HCT116 (cell line): ENCODE measurements at regions not wholly inside any gene's neighbourhood (a gene's known extent, or its start where the extent isn't known, plus 50 kb on each side); places are given as distances from the start of the nearest gene placed in this dataset.

ENCODE experiments used
- ATAC-seq: fragments of 200-7000 bp; cut with Tn5 transposase; 2 replicates; pipeline ENCODE4 v1.9.1; 2020; ENCODE audit warnings: mild to moderate bottlenecking, moderate library complexity
- BruUV-seq: library from RNA; stranded (reverse); fragments of 400-500 nt; replicated peaks from 2 replicates; lab custom pipeline; 2021; lab: Mats Ljungman, UMichigan
- CTCF ChIA-PET: fragments of 300-600 bp; sonication (Branson Sonifier 250); formaldehyde crosslinking; loops from one replicate; lab custom pipeline; 2021; ENCODE audit warnings: antibody characterized with exemption; lab: Charles Lee
- POLR2A ChIA-PET: fragments of 300-600, 350-600 bp; sonication (Branson Sonifier 250); formaldehyde crosslinking; loops from one replicate; lab custom pipeline; 2021; ENCODE audit warnings: antibody characterized with exemption; lab: Charles Lee
- RAD21 ChIA-PET, 2 experiments: fragments of 300-600 bp; sonication (Branson Sonifier 250); formaldehyde crosslinking; loops; one replicate each; lab custom pipeline; 2023; ENCODE audit warnings: low total read pairs in 2 of 2; ENCODE audit not compliant: uncharacterized antibody in 2 of 2, unreplicated experiment in 2 of 2, low non-redundant PET in 1 of 2; lab: Charles Lee
- DNase-seq: peaks from one replicate; pipeline ENCODE4 v3.0.0-alpha.2; 2010; ENCODE audit warnings: low read depth, low spot score
- H2AFZ ChIP-seq: fragments of 200-600 bp; shearing (Covaris generic), sonication (generic); 2 replicates; pipeline ENCODE4 v1.6.1; 2017; ENCODE audit warnings: low read depth, mixed run types, mixed read lengths, antibody characterized with exemption, low read length; ENCODE audit not compliant: poor library complexity, severe bottlenecking
- H3K27ac ChIP-seq: 2 replicates; pipeline ENCODE4 v1.5.1; 2012; ENCODE audit warnings: low read depth, low read length
- H3K27me3 ChIP-seq: fragments of 200-600 bp; sonication (generic); 2 replicates; pipeline ENCODE4 v1.6.1; 2016; ENCODE audit warnings: mixed run types, low read length, mixed read lengths; ENCODE audit not compliant: insufficient read depth
- H3K36me3 ChIP-seq, 2 experiments: fragments of 200-500 bp in 1 of 2; fragments of 200-600 bp in 1 of 2; sonication (Bioruptor generic) in 1 of 2; sonication (generic) in 1 of 2; 2 replicates each; pipeline versions ENCODE4 v1.5.1 to v1.6.1; 2014 to 2016; ENCODE audit warnings: low read length in 2 of 2, inconsistent platforms in 1 of 2, mixed read lengths in 1 of 2, mixed run types in 1 of 2; ENCODE audit not compliant: insufficient read depth in 2 of 2, control insufficient read depth in 1 of 2
- H3K4me1 ChIP-seq, 2 experiments: fragments of 200-600 bp in 1 of 2; sonication (generic) in 1 of 2; 2 replicates each; pipeline versions ENCODE4 v1.5.1 to v1.6.1; 2012 to 2017; ENCODE audit warnings: low read length in 2 of 2, inconsistent platforms in 1 of 2, mild to moderate bottlenecking in 1 of 2, mixed read lengths in 1 of 2, mixed run types in 1 of 2, moderate library complexity in 1 of 2; ENCODE audit not compliant: insufficient read depth in 2 of 2, control insufficient read depth in 1 of 2
- H3K4me2 ChIP-seq: fragments of 200-600 bp; sonication (generic); 2 replicates; pipeline ENCODE4 v1.6.1; 2017; ENCODE audit warnings: mixed run types, low read length, mixed read lengths
- H3K4me3 ChIP-seq, 2 experiments: fragments of 200-600 bp in 1 of 2; sonication (generic) in 1 of 2; replicated peaks in 1 of 2; 2 replicates each; pipeline ENCODE4 v1.5.1; 2011 to 2016; ENCODE audit warnings: low read length in 2 of 2, control low read depth in 1 of 2, low read depth in 1 of 2, mild to moderate bottlenecking in 1 of 2, mixed read lengths in 1 of 2, mixed run types in 1 of 2
- H3K79me2 ChIP-seq: fragments of 200-600 bp; sonication (generic); 2 replicates; pipeline ENCODE4 v1.6.1; 2017; ENCODE audit warnings: mild to moderate bottlenecking, mixed run types, low read length, moderate library complexity, mixed read lengths; ENCODE audit not compliant: insufficient read depth
- H3K9ac ChIP-seq: fragments of 200-600 bp; sonication (generic); 2 replicates; pipeline ENCODE4 v1.6.1; 2016; ENCODE audit warnings: low read length, mixed read lengths
- H3K9me2 ChIP-seq: fragments of 200-600 bp; sonication (generic), shearing (Covaris generic); 2 replicates; pipeline ENCODE4 v1.6.1; 2017; ENCODE audit warnings: mixed run types, mild to moderate bottlenecking, moderate library complexity; ENCODE audit not compliant: insufficient read depth
- H3K9me3 ChIP-seq, 2 experiments: fragments of 200-500 bp in 1 of 2; fragments of 200-600 bp in 1 of 2; sonication (Bioruptor generic) in 1 of 2; sonication (generic) in 1 of 2; 2 replicates each; pipeline ENCODE4 v1.6.1; 2014 to 2017; ENCODE audit warnings: low read length in 2 of 2, mixed read lengths in 2 of 2, inconsistent platforms in 1 of 2, low read depth in 1 of 2, mild to moderate bottlenecking in 1 of 2, mixed run types in 1 of 2, moderate library complexity in 1 of 2; ENCODE audit not compliant: control insufficient read depth in 1 of 2, insufficient read depth in 1 of 2
- H4K20me1 ChIP-seq: fragments of 200-600 bp; sonication (generic), shearing (Covaris generic); 2 replicates; pipeline ENCODE4 v1.6.1; 2017; ENCODE audit warnings: mixed run types, mild to moderate bottlenecking, moderate library complexity; ENCODE audit not compliant: insufficient read depth
- CBX3 ChIP-seq: IDR thresholded peaks from 2 replicates; pipeline ENCODE4 v1.6.1; 2012; ENCODE audit warnings: low read depth
- FOSL1 ChIP-seq: IDR thresholded peaks from 2 replicates; pipeline ENCODE4 v1.6.1; 2012; ENCODE audit warnings: low read depth
- JUND ChIP-seq: IDR thresholded peaks from 2 replicates; pipeline ENCODE4 v1.6.1; 2012
- POLR2AphosphoS5 ChIP-seq: IDR thresholded peaks from 2 replicates; pipeline ENCODE4 v1.6.1; 2011; ENCODE audit warnings: mild to moderate bottlenecking, low read depth, low read length, moderate library complexity
- SIN3A ChIP-seq: IDR thresholded peaks from 2 replicates; pipeline ENCODE4 v1.6.1; 2012; ENCODE audit warnings: low read depth
- SP1 ChIP-seq: IDR thresholded peaks from 2 replicates; pipeline ENCODE4 v1.6.1; 2012; ENCODE audit warnings: low read depth
- TCF7L2 ChIP-seq: IDR thresholded peaks from 2 replicates; pipeline ENCODE4 v1.7.0; 2011; ENCODE audit warnings: borderline replicate concordance, inconsistent platforms; ENCODE audit not compliant: insufficient read depth, insufficient read length; ENCODE audit errors: extremely low read depth
- intact Hi-C: fragments of 100-400 bp; cut with micrococcal nuclease; formaldehyde crosslinking; loops from 2 replicates; pipeline ENCODE4 v1.10.0; 2022
- TF ChIP-seq, protein P1 (sequence below): IDR thresholded peaks from 2 replicates; pipeline ENCODE4 v1.6.1; 2012
- TF ChIP-seq, protein P2 (sequence below): IDR thresholded peaks from 2 replicates; pipeline ENCODE4 v1.6.1; 2012; ENCODE audit warnings: low read depth
- TF ChIP-seq, protein P3 (sequence below), 3 experiments: fragments of 200-600 bp in 1 of 3; sonication (generic) in 1 of 3; IDR thresholded peaks in 2 of 3; conservative IDR thresholded peaks in 1 of 3; 2 replicates each; pipeline ENCODE4 v1.5.1; 2012 to 2017; ENCODE audit warnings: low read depth in 2 of 3, low read length in 2 of 3, antibody characterized with exemption in 1 of 3, borderline replicate concordance in 1 of 3, control low read depth in 1 of 3, mild to moderate bottlenecking in 1 of 3, mixed read lengths in 1 of 3, mixed run types in 1 of 3, moderate library complexity in 1 of 3; ENCODE audit not compliant: insufficient read depth in 1 of 3

DNA sequence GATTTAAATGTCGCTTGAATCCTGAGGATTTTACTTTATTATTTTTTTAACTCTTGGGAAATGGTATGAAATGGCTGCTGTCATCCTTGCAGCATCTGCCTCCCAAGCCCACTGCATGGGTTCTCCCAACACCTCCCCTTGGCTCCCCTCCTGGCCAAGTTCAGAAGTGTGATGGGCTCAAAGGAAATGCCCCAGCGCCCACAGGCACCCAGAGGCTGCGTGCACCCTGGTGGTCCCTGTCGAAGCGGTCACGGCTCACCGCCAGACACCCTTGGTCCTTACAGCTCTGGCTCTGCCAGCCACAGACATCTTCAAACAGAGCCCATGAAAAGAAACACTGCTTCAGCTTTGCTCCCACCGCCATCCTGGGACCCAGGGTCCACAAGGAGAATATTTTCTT lies 334.7 kb downstream of the SOX9 start:
- BruUV-seq, result no TSS peak
- CTCF ChIA-PET, result interaction anchor here (0.7 to 1.8 kb wide), 3 partner anchors 24 to 345 kb away, joined by 4 to 7 read pairs (median 5); no protein-coding TSS in a partner anchor
- H3K4me3 ChIP-seq, result no peak overlapping the region

DNA sequence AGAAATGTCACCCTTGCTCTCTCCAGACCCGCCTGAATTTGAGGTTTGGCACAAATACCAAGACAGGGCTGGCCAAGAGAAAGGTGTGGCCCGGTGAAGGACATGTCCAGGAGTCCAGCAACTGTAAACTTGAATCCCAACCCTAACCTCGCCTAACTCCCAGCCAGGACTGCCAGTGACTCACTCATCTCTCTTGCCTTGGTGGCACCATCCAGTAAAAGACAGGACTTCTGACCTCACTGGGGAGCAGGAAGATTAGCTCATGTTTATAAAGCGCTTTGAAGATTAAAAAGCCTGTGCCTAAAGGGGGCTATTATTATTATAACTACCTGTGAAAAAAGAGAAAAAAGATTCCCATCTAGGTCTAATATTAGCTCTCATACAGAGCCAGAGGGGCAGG lies 335.3 kb downstream of the SOX9 start:
- POLR2A ChIA-PET, result interaction anchor here (0.8 to 2.3 kb wide), 3 partner anchors 9 to 335 kb away, joined by 3 to 12 read pairs (median 4); partner anchors contain the start of gene SOX9
- Histone ChIP-seq H3K4me2 (peak overlapping the region; percentile 58), H3K9me2 (no peaks in the 10 kb centered on the region), H3K4me3 (peak overlapping the region in 1 of 2 experiments; percentile 20; a peak in 1 of 4 replicates), H3K27ac (peak overlapping the region; percentile 28), H3K9ac (peak overlapping the region; percentile 16), H3K27me3 (no peaks in the 10 kb centered on the region), H3K79me2 (peaks cover 82% of the 10 kb centered on the region), H3K4me1 (peaks cover 53 to 75% of the 10 kb centered on the region in 2 experiments), H3K9me3 (peaks cover 0 to 4% of the 10 kb centered on the region in 2 experiments; a peak in 1 of 4 replicates), H4K20me1 (0 out of 2 replicates have a peak, but pooled peaks cover 5% of the 10 kb centered on the region), H2AFZ (no peak overlapping the region), H3K36me3 (no peaks in the 10 kb centered on the region)
- BruUV-seq, result no TSS peak
- intact Hi-C loops, result no loop called here
- RAD21 ChIA-PET, result interaction anchor here in 1 of 2 experiments (0.6 kb wide), 1 partner anchor 33 kb away, joined by 3 read pairs; no protein-coding TSS in a partner anchor
- peak; percentile 79 for ATAC-seq
- CTCF ChIA-PET, result interaction anchor here (0.7 to 1.8 kb wide), 3 partner anchors 25 to 914 kb away, joined by 4 to 5 read pairs (median 4); no protein-coding TSS in a partner anchor
- peak; percentile 63 for DNase-seq
- TF ChIP-seq SP1, result peak; percentile 76
- peak; percentile 82 for TF ChIP-seq JUND
- TF ChIP-seq, protein P1, sequence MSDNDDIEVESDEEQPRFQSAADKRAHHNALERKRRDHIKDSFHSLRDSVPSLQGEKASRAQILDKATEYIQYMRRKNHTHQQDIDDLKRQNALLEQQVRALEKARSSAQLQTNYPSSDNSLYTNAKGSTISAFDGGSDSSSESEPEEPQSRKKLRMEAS, result peak; percentile 41; the same call in 1 of the 2 replicates
- peak; percentile 66; the same call in 1 of the 2 replicates for TF ChIP-seq FOSL1
- TF ChIP-seq, protein P2, sequence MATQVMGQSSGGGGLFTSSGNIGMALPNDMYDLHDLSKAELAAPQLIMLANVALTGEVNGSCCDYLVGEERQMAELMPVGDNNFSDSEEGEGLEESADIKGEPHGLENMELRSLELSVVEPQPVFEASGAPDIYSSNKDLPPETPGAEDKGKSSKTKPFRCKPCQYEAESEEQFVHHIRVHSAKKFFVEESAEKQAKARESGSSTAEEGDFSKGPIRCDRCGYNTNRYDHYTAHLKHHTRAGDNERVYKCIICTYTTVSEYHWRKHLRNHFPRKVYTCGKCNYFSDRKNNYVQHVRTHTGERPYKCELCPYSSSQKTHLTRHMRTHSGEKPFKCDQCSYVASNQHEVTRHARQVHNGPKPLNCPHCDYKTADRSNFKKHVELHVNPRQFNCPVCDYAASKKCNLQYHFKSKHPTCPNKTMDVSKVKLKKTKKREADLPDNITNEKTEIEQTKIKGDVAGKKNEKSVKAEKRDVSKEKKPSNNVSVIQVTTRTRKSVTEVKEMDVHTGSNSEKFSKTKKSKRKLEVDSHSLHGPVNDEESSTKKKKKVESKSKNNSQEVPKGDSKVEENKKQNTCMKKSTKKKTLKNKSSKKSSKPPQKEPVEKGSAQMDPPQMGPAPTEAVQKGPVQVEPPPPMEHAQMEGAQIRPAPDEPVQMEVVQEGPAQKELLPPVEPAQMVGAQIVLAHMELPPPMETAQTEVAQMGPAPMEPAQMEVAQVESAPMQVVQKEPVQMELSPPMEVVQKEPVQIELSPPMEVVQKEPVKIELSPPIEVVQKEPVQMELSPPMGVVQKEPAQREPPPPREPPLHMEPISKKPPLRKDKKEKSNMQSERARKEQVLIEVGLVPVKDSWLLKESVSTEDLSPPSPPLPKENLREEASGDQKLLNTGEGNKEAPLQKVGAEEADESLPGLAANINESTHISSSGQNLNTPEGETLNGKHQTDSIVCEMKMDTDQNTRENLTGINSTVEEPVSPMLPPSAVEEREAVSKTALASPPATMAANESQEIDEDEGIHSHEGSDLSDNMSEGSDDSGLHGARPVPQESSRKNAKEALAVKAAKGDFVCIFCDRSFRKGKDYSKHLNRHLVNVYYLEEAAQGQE, result no peak
- no peak; the same call in 1 of the 2 replicates for TF ChIP-seq SIN3A
- peak; percentile 85; the same call in 1 of the 2 replicates for TF ChIP-seq CBX3
- TF ChIP-seq POLR2AphosphoS5, result 0 out of 2 replicates have a peak, but pooled peaks have one; percentile 15

More for the DNA sequence above, 334.7 kb downstream of the SOX9 start:
- Histone ChIP-seq H3K27ac (peak overlapping the region; percentile 28), H3K9me2 (no peaks in the 10 kb centered on the region), H3K79me2 (peaks cover 83% of the 10 kb centered on the region), H3K9me3 (peaks cover 0 to 4% of the 10 kb centered on the region in 2 experiments; a peak in 1 of 4 replicates), H2AFZ (no peak overlapping the region), H3K4me2 (peak overlapping the region; percentile 58), H4K20me1 (0 out of 2 replicates have a peak, but pooled peaks cover 5% of the 10 kb centered on the region), H3K36me3 (no peaks in the 10 kb centered on the region), H3K4me1 (peaks cover 50 to 70% of the 10 kb centered on the region in 2 experiments), H3K27me3 (no peaks in the 10 kb centered on the region), H3K9ac (peak overlapping the region; percentile 16; the same call in 1 of the 2 replicates)
- intact Hi-C loops, result no loop called here
- TF ChIP-seq, protein P3, sequence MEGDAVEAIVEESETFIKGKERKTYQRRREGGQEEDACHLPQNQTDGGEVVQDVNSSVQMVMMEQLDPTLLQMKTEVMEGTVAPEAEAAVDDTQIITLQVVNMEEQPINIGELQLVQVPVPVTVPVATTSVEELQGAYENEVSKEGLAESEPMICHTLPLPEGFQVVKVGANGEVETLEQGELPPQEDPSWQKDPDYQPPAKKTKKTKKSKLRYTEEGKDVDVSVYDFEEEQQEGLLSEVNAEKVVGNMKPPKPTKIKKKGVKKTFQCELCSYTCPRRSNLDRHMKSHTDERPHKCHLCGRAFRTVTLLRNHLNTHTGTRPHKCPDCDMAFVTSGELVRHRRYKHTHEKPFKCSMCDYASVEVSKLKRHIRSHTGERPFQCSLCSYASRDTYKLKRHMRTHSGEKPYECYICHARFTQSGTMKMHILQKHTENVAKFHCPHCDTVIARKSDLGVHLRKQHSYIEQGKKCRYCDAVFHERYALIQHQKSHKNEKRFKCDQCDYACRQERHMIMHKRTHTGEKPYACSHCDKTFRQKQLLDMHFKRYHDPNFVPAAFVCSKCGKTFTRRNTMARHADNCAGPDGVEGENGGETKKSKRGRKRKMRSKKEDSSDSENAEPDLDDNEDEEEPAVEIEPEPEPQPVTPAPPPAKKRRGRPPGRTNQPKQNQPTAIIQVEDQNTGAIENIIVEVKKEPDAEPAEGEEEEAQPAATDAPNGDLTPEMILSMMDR (IDR thresholded peaks at IDR 0.05 in 2 of 3, conservative IDR thresholded peaks at IDR 0.05 in 1 of 3; ENCODE audit: borderline replicate concordance in 1 of 3, insufficient read depth in 1 of 3, low read depth in 2 of 3, low read length in 2 of 3), result peak in 1 of 3 experiments; percentile 10; a peak in 2 of 6 replicates
- TF ChIP-seq TCF7L2, result no peak
- ATAC-seq (peak; percentile 29), DNase-seq (no peak)
- RAD21 ChIA-PET, result no interaction called here
- POLR2A ChIA-PET, result interaction anchor here (0.8 to 2.3 kb wide), 3 partner anchors 10 to 335 kb away, joined by 3 to 12 read pairs (median 4); partner anchors contain the start of gene SOX9
